Fibroblast of lung (primary cell): ENCODE measurements at regions not wholly inside any gene's neighbourhood (a gene's known extent, or its start where the extent isn't known, plus 50 kb on each side); places are given as distances from the start of the nearest gene placed in this dataset.

Experiments used
- EZH2 ChIP-seq: IDR thresholded peaks from 2 replicates; pipeline ENCODE4 v1.5.1; 2012; ENCODE audit warnings: low read length, control low read depth, mild to moderate bottlenecking; ENCODE audit errors: missing control alignments
- TF ChIP-seq, protein P1 (sequence below), 2 donors: IDR thresholded peaks in 1 of 2; conservative IDR thresholded peaks in 1 of 2; 1 replicate in 1 of 2; 2 replicates in 1 of 2; pipeline ENCODE4 v1.5.1; 2011 to 2012; ENCODE audit warnings: low read length in 2 of 2, control low read depth in 1 of 2, inconsistent platforms in 1 of 2, low read depth in 1 of 2, mild to moderate bottlenecking in 1 of 2

GRCh38 chr1:96183485-96183884 is 538.1 kb upstream of the PTBP2 start:
- TF ChIP-seq, protein P1, sequence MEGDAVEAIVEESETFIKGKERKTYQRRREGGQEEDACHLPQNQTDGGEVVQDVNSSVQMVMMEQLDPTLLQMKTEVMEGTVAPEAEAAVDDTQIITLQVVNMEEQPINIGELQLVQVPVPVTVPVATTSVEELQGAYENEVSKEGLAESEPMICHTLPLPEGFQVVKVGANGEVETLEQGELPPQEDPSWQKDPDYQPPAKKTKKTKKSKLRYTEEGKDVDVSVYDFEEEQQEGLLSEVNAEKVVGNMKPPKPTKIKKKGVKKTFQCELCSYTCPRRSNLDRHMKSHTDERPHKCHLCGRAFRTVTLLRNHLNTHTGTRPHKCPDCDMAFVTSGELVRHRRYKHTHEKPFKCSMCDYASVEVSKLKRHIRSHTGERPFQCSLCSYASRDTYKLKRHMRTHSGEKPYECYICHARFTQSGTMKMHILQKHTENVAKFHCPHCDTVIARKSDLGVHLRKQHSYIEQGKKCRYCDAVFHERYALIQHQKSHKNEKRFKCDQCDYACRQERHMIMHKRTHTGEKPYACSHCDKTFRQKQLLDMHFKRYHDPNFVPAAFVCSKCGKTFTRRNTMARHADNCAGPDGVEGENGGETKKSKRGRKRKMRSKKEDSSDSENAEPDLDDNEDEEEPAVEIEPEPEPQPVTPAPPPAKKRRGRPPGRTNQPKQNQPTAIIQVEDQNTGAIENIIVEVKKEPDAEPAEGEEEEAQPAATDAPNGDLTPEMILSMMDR (conservative IDR thresholded peaks at IDR 0.05 in 1 of 2, IDR thresholded peaks at IDR 0.05 in 1 of 2; ENCODE audit: low read depth in 1 of 2, low read length in 2 of 2), result no peak
- TF ChIP-seq EZH2, result no peak
